ENCODE measurements at regions not wholly inside any gene's neighbourhood (a gene's known extent, or its start where the extent isn't known, plus 50 kb on each side); places are given as distances from the start of the nearest gene placed in this dataset.
A peak's percentile ranks its signal among the peaks of the same experiment; 100 is the strongest.

DNA sequence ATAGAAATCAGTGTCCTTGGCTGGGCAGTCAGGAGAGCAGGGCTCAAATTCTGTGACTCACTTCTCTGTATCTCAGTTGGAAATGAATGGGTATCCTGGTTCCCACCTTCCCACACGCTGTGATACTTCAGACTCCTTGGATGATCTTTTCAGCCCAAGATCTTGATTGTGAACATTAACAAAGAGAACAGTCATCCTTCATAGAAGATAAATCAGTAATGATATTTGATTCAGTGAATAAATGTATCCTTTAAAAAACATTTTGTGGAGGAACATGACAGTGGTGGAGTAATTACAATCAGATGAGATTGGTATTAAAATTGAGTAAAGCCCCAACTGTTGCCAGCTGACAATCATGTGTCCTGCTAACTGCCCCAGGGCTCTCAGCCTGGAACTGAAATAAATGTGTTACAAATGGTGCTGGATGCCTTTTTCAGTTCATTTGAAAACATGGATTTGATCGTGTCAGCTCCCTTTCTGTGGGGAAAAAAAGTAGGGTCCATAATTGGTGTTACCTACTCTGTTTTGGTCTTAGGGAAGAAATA, 72.9 kb upstream of the OR5AN1 start:
- intact Hi-C loops (cut with DNase I), result no loop called here
- no peak for DNase-seq
- 61 to 62% methylated on average over 2 of the region's 2 CpGs for WGBS, 2 donors
- H3K4me3 ChIP-seq, result no peak overlapping the region
- no peak overlapping the region for H3K27ac ChIP-seq
- H3K27me3 ChIP-seq, result peaks cover 0 to 10% (median 0%) of the 10 kb centered on the region in 4 donors
- TF ChIP-seq POLR2A (IDR thresholded peaks at IDR 0.05), result no peak
- TF ChIP-seq, protein P1, sequence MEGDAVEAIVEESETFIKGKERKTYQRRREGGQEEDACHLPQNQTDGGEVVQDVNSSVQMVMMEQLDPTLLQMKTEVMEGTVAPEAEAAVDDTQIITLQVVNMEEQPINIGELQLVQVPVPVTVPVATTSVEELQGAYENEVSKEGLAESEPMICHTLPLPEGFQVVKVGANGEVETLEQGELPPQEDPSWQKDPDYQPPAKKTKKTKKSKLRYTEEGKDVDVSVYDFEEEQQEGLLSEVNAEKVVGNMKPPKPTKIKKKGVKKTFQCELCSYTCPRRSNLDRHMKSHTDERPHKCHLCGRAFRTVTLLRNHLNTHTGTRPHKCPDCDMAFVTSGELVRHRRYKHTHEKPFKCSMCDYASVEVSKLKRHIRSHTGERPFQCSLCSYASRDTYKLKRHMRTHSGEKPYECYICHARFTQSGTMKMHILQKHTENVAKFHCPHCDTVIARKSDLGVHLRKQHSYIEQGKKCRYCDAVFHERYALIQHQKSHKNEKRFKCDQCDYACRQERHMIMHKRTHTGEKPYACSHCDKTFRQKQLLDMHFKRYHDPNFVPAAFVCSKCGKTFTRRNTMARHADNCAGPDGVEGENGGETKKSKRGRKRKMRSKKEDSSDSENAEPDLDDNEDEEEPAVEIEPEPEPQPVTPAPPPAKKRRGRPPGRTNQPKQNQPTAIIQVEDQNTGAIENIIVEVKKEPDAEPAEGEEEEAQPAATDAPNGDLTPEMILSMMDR (IDR thresholded peaks at IDR 0.05), result no peak
- H3K9me3 ChIP-seq, result no peaks in the 10 kb centered on the region
- no peaks in the 10 kb centered on the region for H3K36me3 ChIP-seq
- H3K4me1 ChIP-seq, result no peaks in the 10 kb centered on the region

DNA sequence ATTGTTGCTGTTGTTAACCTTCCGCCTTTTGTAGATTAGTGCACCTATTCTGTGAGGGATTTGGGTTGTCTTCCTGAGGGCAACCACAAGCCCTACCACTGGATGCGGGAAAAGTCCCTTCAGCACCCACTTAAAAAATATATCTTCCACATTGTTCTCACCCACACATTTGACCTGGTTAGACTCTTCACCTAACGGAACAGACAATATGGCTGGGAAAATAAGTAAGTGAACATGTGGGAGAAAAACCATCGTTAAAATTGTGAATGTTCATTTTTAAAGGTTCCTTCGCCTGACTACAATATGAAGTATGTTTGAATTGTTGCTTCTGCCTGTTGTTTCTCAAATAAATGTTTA, 72.0 kb upstream of the MPEG1 start:
- TF ChIP-seq, protein P1 (IDR thresholded peaks at IDR 0.05), result no peak
- no peak for TF ChIP-seq POLR2A (IDR thresholded peaks at IDR 0.05)
- no peaks in the 10 kb centered on the region for H3K36me3 ChIP-seq
- 24 to 38% methylated on average over 5 of the region's 5 CpGs for WGBS, 2 donors
- H3K4me1 ChIP-seq, result no peaks in the 10 kb centered on the region
- no peak overlapping the region for H3K27ac ChIP-seq
- H3K9me3 ChIP-seq, result no peaks in the 10 kb centered on the region
- DNase-seq, result no peak
- intact Hi-C loops (cut with DNase I), result no loop called here
- peaks cover 0 to 10% (median 0%) of the 10 kb centered on the region in 4 donors for H3K27me3 ChIP-seq
- no peak overlapping the region for H3K4me3 ChIP-seq

DNA sequence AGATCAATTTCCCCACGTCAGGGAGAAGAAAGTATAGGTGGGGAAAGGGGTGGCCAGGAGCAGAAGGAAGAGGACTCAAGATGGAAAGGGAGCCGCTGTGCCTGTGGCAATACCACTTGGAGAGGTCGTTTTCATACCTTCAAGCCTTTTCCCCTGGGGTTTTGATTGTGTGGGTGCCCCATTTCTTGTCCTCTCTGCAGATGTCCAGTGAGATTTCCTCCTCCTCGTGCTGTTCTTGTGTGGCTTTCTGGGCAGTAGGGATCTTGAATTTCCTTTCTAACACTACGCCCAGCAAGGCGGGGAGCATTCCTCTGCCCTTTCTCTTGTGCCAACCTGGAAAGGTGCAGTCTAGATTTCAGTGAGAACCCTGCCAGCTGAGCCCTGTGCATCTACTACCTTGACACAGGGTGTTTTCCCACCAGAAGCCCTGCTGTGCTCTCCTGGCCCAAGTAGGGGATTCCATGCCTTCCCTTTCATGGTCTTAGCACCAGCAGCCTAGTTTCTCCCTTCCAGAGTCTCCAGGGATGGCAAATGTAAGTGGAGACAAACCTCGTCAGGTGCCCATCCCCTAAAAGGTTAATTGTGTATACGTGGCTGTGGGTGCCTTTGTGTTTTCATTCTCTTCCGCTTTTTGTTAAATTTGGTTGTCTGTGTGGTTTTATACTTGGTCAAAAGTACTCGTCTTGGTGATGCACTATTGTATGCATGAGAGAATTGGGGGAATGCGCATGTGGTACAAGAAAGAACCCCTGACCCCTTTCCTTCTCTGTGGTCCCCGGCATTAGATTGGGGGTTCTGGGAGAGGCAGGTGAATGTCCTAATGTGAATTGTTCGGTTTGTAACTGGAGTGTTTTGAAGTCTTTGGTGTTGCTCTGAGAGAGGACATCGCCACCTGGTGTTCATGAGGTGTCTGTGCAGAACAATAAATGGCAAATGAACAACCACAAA, 71.4 kb upstream of the MPEG1 start:
- Histone ChIP-seq H3K27me3 (peaks cover 0 to 10% (median 0%) of the 10 kb centered on the region in 4 donors), H3K36me3 (no peaks in the 10 kb centered on the region), H3K4me3 (no peak overlapping the region), H3K9me3 (no peaks in the 10 kb centered on the region), H3K4me1 (no peaks in the 10 kb centered on the region), H3K27ac (no peak overlapping the region)
- intact Hi-C loops (cut with DNase I), result no loop called here
- 44 to 46% methylated on average over 14 of the region's 14 CpGs for WGBS, 2 donors
- DNase-seq, result no peak
- TF ChIP-seq, protein P1 (IDR thresholded peaks at IDR 0.05), result peak; percentile 66 to 83 (median 70)
- no peak for TF ChIP-seq POLR2A (IDR thresholded peaks at IDR 0.05)

DNA sequence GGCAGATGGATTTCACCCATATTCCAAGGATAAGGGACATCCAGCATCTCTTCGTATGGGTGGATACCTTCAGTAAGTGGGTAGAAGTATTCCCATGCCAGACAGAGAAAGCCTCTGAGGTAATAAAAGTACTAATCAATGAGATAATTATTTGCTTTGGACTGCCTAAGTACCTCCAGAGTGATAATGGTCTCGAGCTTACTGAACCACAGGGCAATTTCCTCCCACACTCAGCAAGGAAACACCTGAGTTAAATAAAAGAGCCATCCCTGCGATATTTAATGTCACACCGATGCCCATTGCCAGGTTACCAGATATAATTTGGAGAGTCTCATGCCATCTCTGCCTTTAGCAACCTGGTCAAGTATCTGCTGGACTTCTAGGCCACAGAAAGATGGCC, 70.6 kb upstream of the MPEG1 start:
- no peaks in the 10 kb centered on the region for H3K4me1 ChIP-seq
- H3K27me3 ChIP-seq, result peaks cover 0 to 10% (median 0%) of the 10 kb centered on the region in 4 donors
- WGBS, 2 donors, result 65 to 70% methylated on average over 4 of the region's 4 CpGs
- intact Hi-C loops (cut with DNase I), result no loop called here
- DNase-seq, result no peak
- H3K9me3 ChIP-seq, result no peaks in the 10 kb centered on the region
- TF ChIP-seq POLR2A (IDR thresholded peaks at IDR 0.05), result no peak
- TF ChIP-seq, protein P1 (IDR thresholded peaks at IDR 0.05), result no peak
- H3K4me3 ChIP-seq, result no peak overlapping the region
- no peaks in the 10 kb centered on the region for H3K36me3 ChIP-seq
- H3K27ac ChIP-seq, result no peak overlapping the region

DNA sequence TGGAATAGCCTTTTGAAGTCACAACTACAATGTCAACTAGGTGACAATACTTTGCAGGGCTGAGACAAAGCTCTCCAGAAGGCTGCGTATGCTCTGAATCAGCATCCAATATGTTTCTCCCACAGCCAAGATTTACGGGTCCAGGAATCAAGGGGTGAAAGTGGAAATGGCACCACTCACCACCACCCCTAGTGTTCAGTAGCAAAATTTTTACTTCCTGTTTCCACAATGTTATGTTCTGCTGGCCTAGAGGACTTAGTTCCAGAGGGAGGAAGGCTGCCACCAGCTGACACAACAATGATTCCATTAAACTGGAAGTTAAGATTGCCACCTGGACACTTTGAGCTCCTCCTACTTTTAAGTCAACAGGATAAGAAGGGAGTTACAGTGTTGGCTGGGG, 68.5 kb upstream of the MPEG1 start:
- H3K4me3 ChIP-seq, result no peak overlapping the region
- no peaks in the 10 kb centered on the region for H3K4me1 ChIP-seq
- no peaks in the 10 kb centered on the region for H3K27me3 ChIP-seq
- intact Hi-C loops (cut with DNase I), result no loop called here
- TF ChIP-seq POLR2A (IDR thresholded peaks at IDR 0.05), result no peak
- TF ChIP-seq, protein P1 (IDR thresholded peaks at IDR 0.05), result no peak
- H3K9me3 ChIP-seq, result no peaks in the 10 kb centered on the region
- WGBS, 2 donors, result 76 to 85% methylated on average over 2 of the region's 2 CpGs
- no peak for DNase-seq
- H3K27ac ChIP-seq, result no peak overlapping the region
- no peaks in the 10 kb centered on the region for H3K36me3 ChIP-seq

Data from esophagus squamous epithelium (tissue), 5 donors.